AG09319 (cell line): ENCODE measurements at regions not wholly inside any gene's neighbourhood (a gene's known extent, or its start where the extent isn't known, plus 50 kb on each side); places are given as distances from the start of the nearest gene placed in this dataset.

Experiments
- DNase-seq: peaks from one replicate; pipeline ENCODE4 v3.0.0-alpha.2; 2010; ENCODE audit warnings: low read depth; ENCODE audit errors: extremely low read depth
- CTCF ChIP-seq: IDR thresholded peaks from 2 replicates; pipeline ENCODE4 v1.5.1; 2011; ENCODE audit warnings: low read depth, mild to moderate bottlenecking, inconsistent platforms, low read length, moderate library complexity

GRCh38 chr2:48173141-48173540 lies 141.3 kb upstream of the FOXN2 start:
- DNase-seq: no peak
- no peak for TF ChIP-seq CTCF

- TF ChIP-seq CTCF: no peak
- no peak for DNase-seq
Measured at GRCh38 chr2:48174503-48174902, 140.0 kb upstream of the FOXN2 start.

GRCh38 chr2:48175254-48175653 lies 139.2 kb upstream of the FOXN2 start:
- DNase-seq: no peak
- TF ChIP-seq CTCF: no peak

GRCh38 chr2:48175656-48176055 lies 138.8 kb upstream of the FOXN2 start:
- TF ChIP-seq CTCF: no peak
- DNase-seq: no peak

GRCh38 chr2:48176876-48177275 lies 137.6 kb upstream of the FOXN2 start:
- no peak for DNase-seq
- no peak for TF ChIP-seq CTCF

- no peak for DNase-seq
- TF ChIP-seq CTCF: no peak
Measured at GRCh38 chr2:48178611-48179010, 135.9 kb upstream of the FOXN2 start.

GRCh38 chr2:48180557-48180956 lies 133.9 kb upstream of the FOXN2 start:
- TF ChIP-seq CTCF: no peak
- DNase-seq: no peak

- no peak for DNase-seq
- TF ChIP-seq CTCF: no peak
Measured at GRCh38 chr2:48183276-48183675, 131.2 kb upstream of the FOXN2 start.
